ENCODE measurements at regions not wholly inside any gene's neighbourhood (a gene's known extent, or its start where the extent isn't known, plus 50 kb on each side); places are given as distances from the start of the nearest gene placed in this dataset.

- Histone ChIP-seq H3K27ac (ENCODE audit: low read depth in 1 of 2, low read length in 2 of 2) (no peak overlapping the region), H3K4me3 (ENCODE audit: low read depth in 1 of 3, low read length in 3 of 3) (no peak overlapping the region), H3K27me3 (ENCODE audit: control insufficient read depth in 4 of 4, insufficient read depth in 4 of 4, low read length in 3 of 4) (no peaks in the 10 kb centered on the region), H3K9ac (ENCODE audit: low read depth in 1 of 2, low read length in 2 of 2) (no peak overlapping the region), H3K9me3 (ENCODE audit: control insufficient read depth in 4 of 4, low read length in 3 of 4) (no peaks in the 10 kb centered on the region), H3K36me3 (ENCODE audit: control insufficient read depth in 4 of 4, insufficient read depth in 3 of 4, low read depth in 1 of 4, low read length in 3 of 4) (no peaks in the 10 kb centered on the region), H3K4me1 (ENCODE audit: control insufficient read depth in 4 of 4, insufficient read depth in 4 of 4, low read length in 3 of 4) (no peaks in the 10 kb centered on the region)
- 91% methylated on average over 4 of the region's 4 CpGs for WGBS
- TF ChIP-seq MAX (IDR thresholded peaks at IDR 0.05) (no peak), RAD21 (IDR thresholded peaks at IDR 0.05) (no peak), ATF3 (IDR thresholded peaks at IDR 0.05) (no peak), RXRA (IDR thresholded peaks at IDR 0.05) (no peak), SP1 (IDR thresholded peaks at IDR 0.05) (no peak), FOXA1 (IDR thresholded peaks at IDR 0.05) (no peak), EGR1 (IDR thresholded peaks at IDR 0.05; ENCODE audit: low read depth in 2 of 2) (no peak), HNF4A (conservative IDR thresholded peaks at IDR 0.05) (no peak), REST (IDR thresholded peaks at IDR 0.05) (no peak), YY1 (IDR thresholded peaks at IDR 0.05) (no peak)
- DNase-seq (ENCODE audit: low spot score) = no peak
Observed at GRCh38 chr9:88321764-88322163, 66.5 kb upstream of the SPIN1 start.

GRCh38 chr9:88320748-88321415, 67.4 kb upstream of the SPIN1 start:
- H3K9ac ChIP-seq (ENCODE audit: low read depth in 1 of 2, low read length in 2 of 2) = no peak overlapping the region
- H3K9me3 ChIP-seq (ENCODE audit: control insufficient read depth in 4 of 4, low read length in 3 of 4) = no peaks in the 10 kb centered on the region
- H3K4me1 ChIP-seq (ENCODE audit: control insufficient read depth in 4 of 4, insufficient read depth in 4 of 4, low read length in 3 of 4) = no peaks in the 10 kb centered on the region
- WGBS = 97% methylated on average over 11 of the region's 11 CpGs
- TF ChIP-seq GABPA (IDR thresholded peaks at IDR 0.05 in 1 of 2, conservative IDR thresholded peaks at IDR 0.05 in 1 of 2) = no peak
- TF ChIP-seq ATF3 (IDR thresholded peaks at IDR 0.05) = no peak
- TF ChIP-seq MAX (IDR thresholded peaks at IDR 0.05) = no peak
- no peak for TF ChIP-seq YY1 (IDR thresholded peaks at IDR 0.05)
- TF ChIP-seq RAD21 (IDR thresholded peaks at IDR 0.05) = no peak
- TF ChIP-seq JUND (IDR thresholded peaks at IDR 0.05) = no peak
- no peak for TF ChIP-seq NR2F2 (IDR thresholded peaks at IDR 0.05)
- no peak overlapping the region for H3K27ac ChIP-seq (ENCODE audit: low read depth in 1 of 2, low read length in 2 of 2)
- no peaks in the 10 kb centered on the region for H3K27me3 ChIP-seq (ENCODE audit: control insufficient read depth in 4 of 4, insufficient read depth in 4 of 4, low read length in 3 of 4)
- no peak overlapping the region for H3K4me3 ChIP-seq (ENCODE audit: low read depth in 1 of 3, low read length in 3 of 3)
- no peaks in the 10 kb centered on the region for H3K36me3 ChIP-seq (ENCODE audit: control insufficient read depth in 4 of 4, insufficient read depth in 3 of 4, low read depth in 1 of 4, low read length in 3 of 4)
- DNase-seq (ENCODE audit: low spot score) = no peak
